ENCODE measurements at regions not wholly inside any gene's neighbourhood (a gene's known extent, or its start where the extent isn't known, plus 50 kb on each side); places are given as distances from the start of the nearest gene placed in this dataset.

DNA sequence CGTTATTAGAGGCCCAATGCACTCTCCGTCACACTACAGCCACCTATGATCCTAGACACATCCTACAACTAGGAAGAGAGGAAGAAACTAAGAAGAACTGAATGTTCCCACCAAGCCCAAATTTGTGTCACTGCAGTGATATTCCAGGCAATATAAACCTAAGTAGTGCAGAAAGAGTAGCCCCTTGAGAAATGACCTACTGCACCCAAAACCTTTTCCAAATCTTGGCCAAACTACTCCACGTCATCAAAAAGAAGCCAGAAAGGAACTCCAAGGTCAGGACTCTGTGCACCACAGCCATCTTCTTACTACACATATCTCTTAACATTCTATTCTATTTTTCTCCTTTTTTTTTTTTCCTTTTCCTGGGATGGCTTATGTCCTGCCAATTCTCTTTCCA, 60.2 kb downstream of the ADAMTS1 start:
- peak; percentile 91 for TF ChIP-seq NR2F2 (IDR thresholded peaks at IDR 0.05)
- TF ChIP-seq, protein P1, sequence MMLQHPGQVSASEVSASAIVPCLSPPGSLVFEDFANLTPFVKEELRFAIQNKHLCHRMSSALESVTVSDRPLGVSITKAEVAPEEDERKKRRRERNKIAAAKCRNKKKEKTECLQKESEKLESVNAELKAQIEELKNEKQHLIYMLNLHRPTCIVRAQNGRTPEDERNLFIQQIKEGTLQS (IDR thresholded peaks at IDR 0.05): no peak
- TF ChIP-seq RXRA (IDR thresholded peaks at IDR 0.05): no peak
- no peak for TF ChIP-seq YY1 (IDR thresholded peaks at IDR 0.05)
- TF ChIP-seq HNF4A (conservative IDR thresholded peaks at IDR 0.05): no peak
- peak; percentile 46 for TF ChIP-seq SP1 (IDR thresholded peaks at IDR 0.05)
- 68% methylated on average over 3 of the region's 3 CpGs for WGBS
- no peaks in the 10 kb centered on the region for H3K36me3 ChIP-seq (ENCODE audit: control insufficient read depth in 4 of 4, insufficient read depth in 3 of 4, low read depth in 1 of 4, low read length in 3 of 4)
- no peak for DNase-seq (ENCODE audit: low spot score)
- H3K9ac ChIP-seq (ENCODE audit: low read depth in 1 of 2, low read length in 2 of 2): no peak overlapping the region
- H3K27ac ChIP-seq (ENCODE audit: low read depth in 1 of 2, low read length in 2 of 2): no peak overlapping the region
- no peak overlapping the region for H3K4me3 ChIP-seq (ENCODE audit: low read depth in 1 of 3, low read length in 3 of 3)
- no peaks in the 10 kb centered on the region for H3K27me3 ChIP-seq (ENCODE audit: control insufficient read depth in 4 of 4, insufficient read depth in 4 of 4, low read length in 3 of 4)
- no peaks in the 10 kb centered on the region for H3K4me1 ChIP-seq (ENCODE audit: control insufficient read depth in 4 of 4, insufficient read depth in 4 of 4, low read length in 3 of 4)
- no peaks in the 10 kb centered on the region for H3K9me3 ChIP-seq (ENCODE audit: control insufficient read depth in 4 of 4, low read length in 3 of 4)

DNA sequence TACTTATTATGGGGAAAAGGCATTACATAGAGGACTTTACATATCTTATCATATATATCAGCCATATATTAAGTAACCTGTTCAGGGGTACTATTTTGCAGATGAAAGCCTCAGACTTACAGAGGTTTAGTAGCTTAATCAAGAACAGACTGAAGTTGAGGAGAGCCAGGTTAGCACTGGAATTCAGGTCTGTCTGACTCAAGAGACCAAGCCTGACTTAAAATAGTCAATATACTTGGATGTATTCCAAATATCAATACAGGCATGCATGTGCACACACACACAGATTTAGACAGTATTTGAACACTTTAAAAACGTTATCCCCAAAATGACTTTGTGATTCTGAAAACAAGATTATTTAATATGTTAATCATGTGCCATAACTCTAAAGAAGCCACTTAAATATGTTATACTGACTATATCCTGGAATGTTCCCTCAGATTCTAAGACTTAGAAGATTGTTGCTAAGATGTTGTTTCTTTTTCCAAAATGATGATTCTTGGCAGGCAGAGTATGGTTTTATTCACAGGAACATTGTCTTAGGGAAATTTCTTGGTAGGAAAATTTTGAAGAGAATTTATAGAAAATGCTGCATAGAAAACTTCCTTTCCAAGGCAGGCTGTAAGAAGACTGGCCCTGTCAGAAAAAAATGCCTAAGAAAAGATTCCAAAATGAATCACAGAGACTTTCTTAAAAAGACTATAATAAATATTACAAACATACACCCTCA, 61.6 kb downstream of the ADAMTS1 start:
- H3K27ac ChIP-seq (ENCODE audit: low read depth in 1 of 2, low read length in 2 of 2): no peak overlapping the region
- H3K4me1 ChIP-seq (ENCODE audit: control insufficient read depth in 4 of 4, insufficient read depth in 4 of 4, low read length in 3 of 4): no peaks in the 10 kb centered on the region
- H3K4me3 ChIP-seq (ENCODE audit: low read depth in 1 of 3, low read length in 3 of 3): no peak overlapping the region
- no peak overlapping the region for H3K9ac ChIP-seq (ENCODE audit: low read depth in 1 of 2, low read length in 2 of 2)
- 19% methylated on average over 1 of the region's 1 CpG for WGBS
- H3K36me3 ChIP-seq (ENCODE audit: control insufficient read depth in 4 of 4, insufficient read depth in 3 of 4, low read depth in 1 of 4, low read length in 3 of 4): no peaks in the 10 kb centered on the region
- H3K9me3 ChIP-seq (ENCODE audit: control insufficient read depth in 4 of 4, low read length in 3 of 4): no peaks in the 10 kb centered on the region
- TF ChIP-seq NR2F2 (IDR thresholded peaks at IDR 0.05) (no peak), JUND (IDR thresholded peaks at IDR 0.05) (no peak), HNF4A (conservative IDR thresholded peaks at IDR 0.05) (no peak), FOXA2 (IDR thresholded peaks at IDR 0.05) (no peak)
- TF ChIP-seq, protein P2, sequence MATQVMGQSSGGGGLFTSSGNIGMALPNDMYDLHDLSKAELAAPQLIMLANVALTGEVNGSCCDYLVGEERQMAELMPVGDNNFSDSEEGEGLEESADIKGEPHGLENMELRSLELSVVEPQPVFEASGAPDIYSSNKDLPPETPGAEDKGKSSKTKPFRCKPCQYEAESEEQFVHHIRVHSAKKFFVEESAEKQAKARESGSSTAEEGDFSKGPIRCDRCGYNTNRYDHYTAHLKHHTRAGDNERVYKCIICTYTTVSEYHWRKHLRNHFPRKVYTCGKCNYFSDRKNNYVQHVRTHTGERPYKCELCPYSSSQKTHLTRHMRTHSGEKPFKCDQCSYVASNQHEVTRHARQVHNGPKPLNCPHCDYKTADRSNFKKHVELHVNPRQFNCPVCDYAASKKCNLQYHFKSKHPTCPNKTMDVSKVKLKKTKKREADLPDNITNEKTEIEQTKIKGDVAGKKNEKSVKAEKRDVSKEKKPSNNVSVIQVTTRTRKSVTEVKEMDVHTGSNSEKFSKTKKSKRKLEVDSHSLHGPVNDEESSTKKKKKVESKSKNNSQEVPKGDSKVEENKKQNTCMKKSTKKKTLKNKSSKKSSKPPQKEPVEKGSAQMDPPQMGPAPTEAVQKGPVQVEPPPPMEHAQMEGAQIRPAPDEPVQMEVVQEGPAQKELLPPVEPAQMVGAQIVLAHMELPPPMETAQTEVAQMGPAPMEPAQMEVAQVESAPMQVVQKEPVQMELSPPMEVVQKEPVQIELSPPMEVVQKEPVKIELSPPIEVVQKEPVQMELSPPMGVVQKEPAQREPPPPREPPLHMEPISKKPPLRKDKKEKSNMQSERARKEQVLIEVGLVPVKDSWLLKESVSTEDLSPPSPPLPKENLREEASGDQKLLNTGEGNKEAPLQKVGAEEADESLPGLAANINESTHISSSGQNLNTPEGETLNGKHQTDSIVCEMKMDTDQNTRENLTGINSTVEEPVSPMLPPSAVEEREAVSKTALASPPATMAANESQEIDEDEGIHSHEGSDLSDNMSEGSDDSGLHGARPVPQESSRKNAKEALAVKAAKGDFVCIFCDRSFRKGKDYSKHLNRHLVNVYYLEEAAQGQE (IDR thresholded peaks at IDR 0.05): no peak
- TF ChIP-seq, protein P3, sequence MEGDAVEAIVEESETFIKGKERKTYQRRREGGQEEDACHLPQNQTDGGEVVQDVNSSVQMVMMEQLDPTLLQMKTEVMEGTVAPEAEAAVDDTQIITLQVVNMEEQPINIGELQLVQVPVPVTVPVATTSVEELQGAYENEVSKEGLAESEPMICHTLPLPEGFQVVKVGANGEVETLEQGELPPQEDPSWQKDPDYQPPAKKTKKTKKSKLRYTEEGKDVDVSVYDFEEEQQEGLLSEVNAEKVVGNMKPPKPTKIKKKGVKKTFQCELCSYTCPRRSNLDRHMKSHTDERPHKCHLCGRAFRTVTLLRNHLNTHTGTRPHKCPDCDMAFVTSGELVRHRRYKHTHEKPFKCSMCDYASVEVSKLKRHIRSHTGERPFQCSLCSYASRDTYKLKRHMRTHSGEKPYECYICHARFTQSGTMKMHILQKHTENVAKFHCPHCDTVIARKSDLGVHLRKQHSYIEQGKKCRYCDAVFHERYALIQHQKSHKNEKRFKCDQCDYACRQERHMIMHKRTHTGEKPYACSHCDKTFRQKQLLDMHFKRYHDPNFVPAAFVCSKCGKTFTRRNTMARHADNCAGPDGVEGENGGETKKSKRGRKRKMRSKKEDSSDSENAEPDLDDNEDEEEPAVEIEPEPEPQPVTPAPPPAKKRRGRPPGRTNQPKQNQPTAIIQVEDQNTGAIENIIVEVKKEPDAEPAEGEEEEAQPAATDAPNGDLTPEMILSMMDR (IDR thresholded peaks at IDR 0.05; ENCODE audit: low read depth, low read length, missing input control): no peak
- H3K27me3 ChIP-seq (ENCODE audit: control insufficient read depth in 4 of 4, insufficient read depth in 4 of 4, low read length in 3 of 4): no peaks in the 10 kb centered on the region
- DNase-seq (ENCODE audit: low spot score): no peak

DNA sequence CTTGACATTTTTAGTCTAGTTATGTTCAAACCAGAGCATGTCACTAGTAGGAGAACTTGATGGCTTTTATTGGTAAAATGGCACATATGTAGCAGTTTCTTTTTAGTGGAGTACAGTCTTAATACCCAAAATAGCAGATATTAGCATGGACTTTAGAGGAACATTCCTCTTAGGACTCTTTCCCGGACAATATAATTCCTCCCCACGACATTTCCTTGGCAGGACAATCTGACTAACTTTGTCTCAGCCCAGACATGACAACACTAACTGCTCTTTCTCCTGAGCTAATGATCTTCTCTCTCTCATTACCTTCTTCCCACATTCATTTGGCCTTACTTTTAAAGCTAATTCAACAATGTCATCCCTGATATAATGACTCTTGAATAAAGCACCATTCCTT, 62.5 kb downstream of the ADAMTS1 start:
- no peak for DNase-seq (ENCODE audit: low spot score)
- WGBS: 84% methylated on average over 2 of the region's 2 CpGs
- H3K4me1 ChIP-seq (ENCODE audit: control insufficient read depth in 4 of 4, insufficient read depth in 4 of 4, low read length in 3 of 4): no peaks in the 10 kb centered on the region
- no peak for TF ChIP-seq YY1 (IDR thresholded peaks at IDR 0.05)
- TF ChIP-seq FOXA1 (IDR thresholded peaks at IDR 0.05): no peak
- no peak for TF ChIP-seq FOXA2 (IDR thresholded peaks at IDR 0.05)
- TF ChIP-seq RXRA (IDR thresholded peaks at IDR 0.05): no peak
- TF ChIP-seq, protein P3 (IDR thresholded peaks at IDR 0.05; ENCODE audit: low read depth, low read length, missing input control): no peak
- TF ChIP-seq SP1 (IDR thresholded peaks at IDR 0.05): no peak
- TF ChIP-seq HNF4G (IDR thresholded peaks at IDR 0.05): no peak
- no peak for TF ChIP-seq TAF1 (conservative IDR thresholded peaks at IDR 0.05)
- TF ChIP-seq, protein P1 (IDR thresholded peaks at IDR 0.05): no peak
- TF ChIP-seq, protein P4, sequence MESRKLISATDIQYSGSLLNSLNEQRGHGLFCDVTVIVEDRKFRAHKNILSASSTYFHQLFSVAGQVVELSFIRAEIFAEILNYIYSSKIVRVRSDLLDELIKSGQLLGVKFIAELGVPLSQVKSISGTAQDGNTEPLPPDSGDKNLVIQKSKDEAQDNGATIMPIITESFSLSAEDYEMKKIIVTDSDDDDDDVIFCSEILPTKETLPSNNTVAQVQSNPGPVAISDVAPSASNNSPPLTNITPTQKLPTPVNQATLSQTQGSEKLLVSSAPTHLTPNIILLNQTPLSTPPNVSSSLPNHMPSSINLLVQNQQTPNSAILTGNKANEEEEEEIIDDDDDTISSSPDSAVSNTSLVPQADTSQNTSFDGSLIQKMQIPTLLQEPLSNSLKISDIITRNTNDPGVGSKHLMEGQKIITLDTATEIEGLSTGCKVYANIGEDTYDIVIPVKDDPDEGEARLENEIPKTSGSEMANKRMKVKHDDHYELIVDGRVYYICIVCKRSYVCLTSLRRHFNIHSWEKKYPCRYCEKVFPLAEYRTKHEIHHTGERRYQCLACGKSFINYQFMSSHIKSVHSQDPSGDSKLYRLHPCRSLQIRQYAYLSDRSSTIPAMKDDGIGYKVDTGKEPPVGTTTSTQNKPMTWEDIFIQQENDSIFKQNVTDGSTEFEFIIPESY (IDR thresholded peaks at IDR 0.05): no peak
- TF ChIP-seq JUND (IDR thresholded peaks at IDR 0.05): no peak
- TF ChIP-seq, protein P5, sequence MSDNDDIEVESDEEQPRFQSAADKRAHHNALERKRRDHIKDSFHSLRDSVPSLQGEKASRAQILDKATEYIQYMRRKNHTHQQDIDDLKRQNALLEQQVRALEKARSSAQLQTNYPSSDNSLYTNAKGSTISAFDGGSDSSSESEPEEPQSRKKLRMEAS (IDR thresholded peaks at IDR 0.05): no peak
- no peak for TF ChIP-seq EGR1 (IDR thresholded peaks at IDR 0.05; ENCODE audit: low read depth in 2 of 2)
- TF ChIP-seq NR2F2 (IDR thresholded peaks at IDR 0.05): no peak

More for the DNA sequence above, 62.5 kb downstream of the ADAMTS1 start:
- Histone ChIP-seq H3K9ac (ENCODE audit: low read depth in 1 of 2, low read length in 2 of 2) (no peak overlapping the region), H3K9me3 (ENCODE audit: control insufficient read depth in 4 of 4, low read length in 3 of 4) (no peaks in the 10 kb centered on the region), H3K36me3 (ENCODE audit: control insufficient read depth in 4 of 4, insufficient read depth in 3 of 4, low read depth in 1 of 4, low read length in 3 of 4) (no peaks in the 10 kb centered on the region), H3K27me3 (ENCODE audit: control insufficient read depth in 4 of 4, insufficient read depth in 4 of 4, low read length in 3 of 4) (no peaks in the 10 kb centered on the region), H3K27ac (ENCODE audit: low read depth in 1 of 2, low read length in 2 of 2) (peak overlapping the region in 1 of 2 donors; percentile 50), H3K4me3 (ENCODE audit: low read depth in 1 of 3, low read length in 3 of 3) (no peak overlapping the region)

Measured in liver (tissue), 8 donors.